ENCODE measurements at regions not wholly inside any gene's neighbourhood (a gene's known extent, or its start where the extent isn't known, plus 50 kb on each side); places are given as distances from the start of the nearest gene placed in this dataset.

- no peaks in the 10 kb centered on the region for H3K9me2 ChIP-seq (ENCODE audit: insufficient read depth)
- DNase-seq, result no peak
- no peak for TF ChIP-seq EZH2phosphoT487 (IDR thresholded peaks at IDR 0.05; ENCODE audit: insufficient read depth, low read depth)
- no peak for TF ChIP-seq EZH2 (IDR thresholded peaks at IDR 0.05; ENCODE audit: insufficient read depth, poor library complexity, severe bottlenecking)
- 20 to 21% methylated on average over 11 of the region's 11 CpGs for WGBS, 2 experiments (ENCODE audit: low coverage in 1 of 2, low lambda C conversion rate in 2 of 2, missing lambda C conversion rate in 2 of 2)
- no peaks in the 10 kb centered on the region for H4K20me1 ChIP-seq (ENCODE audit: insufficient read depth)
- no peaks in the 10 kb centered on the region for H3K9me3 ChIP-seq (ENCODE audit: low read depth)
- in situ Hi-C loops (cut with MboI), result no loop called here
- no peak overlapping the region for H2AFZ ChIP-seq
- H3K4me2 ChIP-seq (ENCODE audit: unreplicated experiment), result no peak overlapping the region
- no peaks in the 10 kb centered on the region for H3K79me2 ChIP-seq (ENCODE audit: insufficient read depth)
- H3K36me3 ChIP-seq (ENCODE audit: low read depth), result no peaks in the 10 kb centered on the region
- H3K9ac ChIP-seq, result no peak overlapping the region
- no peaks in the 10 kb centered on the region for H3K4me1 ChIP-seq (ENCODE audit: insufficient read depth)
- no peaks in the 10 kb centered on the region for H3F3A ChIP-seq (ENCODE audit: insufficient read depth)
- no peak overlapping the region for H3K27ac ChIP-seq
- H3K27me3 ChIP-seq (replicated peaks; ENCODE audit: insufficient read depth), result no peaks in the 10 kb centered on the region
- no peak overlapping the region for H3K4me3 ChIP-seq
Measured at GRCh38 chr7:155992538-155992937, 180.3 kb upstream of the SHH start.

GRCh38 chr7:155992107-155992506, 179.8 kb upstream of the SHH start:
- Histone ChIP-seq H3K36me3 (ENCODE audit: low read depth) (no peaks in the 10 kb centered on the region), H3K9ac (no peak overlapping the region), H3K27me3 (replicated peaks; ENCODE audit: insufficient read depth) (no peaks in the 10 kb centered on the region), H3F3A (ENCODE audit: insufficient read depth) (no peaks in the 10 kb centered on the region), H3K79me2 (ENCODE audit: insufficient read depth) (no peaks in the 10 kb centered on the region), H3K27ac (no peak overlapping the region), H3K4me1 (ENCODE audit: insufficient read depth) (no peaks in the 10 kb centered on the region), H3K9me3 (ENCODE audit: low read depth) (no peaks in the 10 kb centered on the region), H3K4me3 (no peak overlapping the region), H4K20me1 (ENCODE audit: insufficient read depth) (no peaks in the 10 kb centered on the region), H3K9me2 (ENCODE audit: insufficient read depth) (no peaks in the 10 kb centered on the region), H2AFZ (no peak overlapping the region), H3K4me2 (ENCODE audit: unreplicated experiment) (no peak overlapping the region)
- DNase-seq, result no peak
- in situ Hi-C loops (cut with MboI), result no loop called here
- WGBS, 2 experiments (ENCODE audit: low coverage in 1 of 2, low lambda C conversion rate in 2 of 2, missing lambda C conversion rate in 2 of 2), result 35 to 37% methylated on average over 5 of the region's 5 CpGs
- TF ChIP-seq EZH2phosphoT487 (IDR thresholded peaks at IDR 0.05; ENCODE audit: insufficient read depth, low read depth), result no peak
- TF ChIP-seq EZH2 (IDR thresholded peaks at IDR 0.05; ENCODE audit: insufficient read depth, poor library complexity, severe bottlenecking), result no peak

- no peak overlapping the region for H3K4me2 ChIP-seq (ENCODE audit: unreplicated experiment)
- TF ChIP-seq EZH2phosphoT487 (IDR thresholded peaks at IDR 0.05; ENCODE audit: insufficient read depth, low read depth) (no peak), EZH2 (IDR thresholded peaks at IDR 0.05; ENCODE audit: insufficient read depth, poor library complexity, severe bottlenecking) (no peak)
- H3K4me3 ChIP-seq, result no peak overlapping the region
- no peaks in the 10 kb centered on the region for H3K36me3 ChIP-seq (ENCODE audit: low read depth)
- H3K9ac ChIP-seq, result no peak overlapping the region
- H3K4me1 ChIP-seq (ENCODE audit: insufficient read depth), result no peaks in the 10 kb centered on the region
- H3K9me2 ChIP-seq (ENCODE audit: insufficient read depth), result no peaks in the 10 kb centered on the region
- no peaks in the 10 kb centered on the region for H3K79me2 ChIP-seq (ENCODE audit: insufficient read depth)
- no peak overlapping the region for H3K27ac ChIP-seq
- H3K9me3 ChIP-seq (ENCODE audit: low read depth), result no peaks in the 10 kb centered on the region
- in situ Hi-C loops (cut with MboI), result no loop called here
- DNase-seq, result no peak
- no peaks in the 10 kb centered on the region for H3F3A ChIP-seq (ENCODE audit: insufficient read depth)
- H3K27me3 ChIP-seq (replicated peaks; ENCODE audit: insufficient read depth), result no peaks in the 10 kb centered on the region
- H4K20me1 ChIP-seq (ENCODE audit: insufficient read depth), result no peaks in the 10 kb centered on the region
- WGBS, 2 experiments (ENCODE audit: low coverage in 1 of 2, low lambda C conversion rate in 2 of 2, missing lambda C conversion rate in 2 of 2), result 17% methylated on average over 5 of the region's 5 CpGs
- no peak overlapping the region for H2AFZ ChIP-seq
Measured at GRCh38 chr7:155991470-155991869, 179.2 kb upstream of the SHH start.

- WGBS, 2 experiments (ENCODE audit: low coverage in 1 of 2, low lambda C conversion rate in 2 of 2, missing lambda C conversion rate in 2 of 2), result 13 to 15% methylated on average over 6 of the region's 6 CpGs
Measured at GRCh38 chr7:155988416-155988815, 176.2 kb upstream of the SHH start.

GRCh38 chr7:155987681-155988235, 175.5 kb upstream of the SHH start:
- TF ChIP-seq EZH2 (IDR thresholded peaks at IDR 0.05; ENCODE audit: insufficient read depth, poor library complexity, severe bottlenecking) (no peak), EZH2phosphoT487 (IDR thresholded peaks at IDR 0.05; ENCODE audit: insufficient read depth, low read depth) (no peak)
- Histone ChIP-seq H3K27me3 (replicated peaks; ENCODE audit: insufficient read depth) (no peaks in the 10 kb centered on the region), H2AFZ (no peak overlapping the region), H3K4me2 (ENCODE audit: unreplicated experiment) (no peak overlapping the region), H3K79me2 (ENCODE audit: insufficient read depth) (no peaks in the 10 kb centered on the region), H3K27ac (no peak overlapping the region), H3K4me3 (no peak overlapping the region), H3K9me3 (ENCODE audit: low read depth) (no peaks in the 10 kb centered on the region), H3K36me3 (ENCODE audit: low read depth) (no peaks in the 10 kb centered on the region), H3K4me1 (ENCODE audit: insufficient read depth) (no peaks in the 10 kb centered on the region), H4K20me1 (ENCODE audit: insufficient read depth) (no peaks in the 10 kb centered on the region), H3K9me2 (ENCODE audit: insufficient read depth) (no peaks in the 10 kb centered on the region), H3K9ac (no peak overlapping the region), H3F3A (ENCODE audit: insufficient read depth) (no peaks in the 10 kb centered on the region)
- 9 to 15% methylated on average over 5 of the region's 5 CpGs for WGBS, 2 experiments (ENCODE audit: low coverage in 1 of 2, low lambda C conversion rate in 2 of 2, missing lambda C conversion rate in 2 of 2)
- in situ Hi-C loops (cut with MboI), result no loop called here
- no peak for DNase-seq

More at GRCh38 chr7:155988416-155988815, 176.2 kb upstream of the SHH start:
- Histone ChIP-seq H3K79me2 (ENCODE audit: insufficient read depth) (no peaks in the 10 kb centered on the region), H3K36me3 (ENCODE audit: low read depth) (no peaks in the 10 kb centered on the region), H2AFZ (no peak overlapping the region), H4K20me1 (ENCODE audit: insufficient read depth) (no peaks in the 10 kb centered on the region), H3K4me3 (no peak overlapping the region), H3K9me3 (ENCODE audit: low read depth) (no peaks in the 10 kb centered on the region), H3K27me3 (replicated peaks; ENCODE audit: insufficient read depth) (no peaks in the 10 kb centered on the region), H3K27ac (no peak overlapping the region), H3F3A (ENCODE audit: insufficient read depth) (no peaks in the 10 kb centered on the region), H3K4me1 (ENCODE audit: insufficient read depth) (no peaks in the 10 kb centered on the region), H3K9me2 (ENCODE audit: insufficient read depth) (no peaks in the 10 kb centered on the region), H3K9ac (no peak overlapping the region), H3K4me2 (ENCODE audit: unreplicated experiment) (no peak overlapping the region)
- in situ Hi-C loops (cut with MboI), result no loop called here
- TF ChIP-seq EZH2 (IDR thresholded peaks at IDR 0.05; ENCODE audit: insufficient read depth, poor library complexity, severe bottlenecking) (no peak), EZH2phosphoT487 (IDR thresholded peaks at IDR 0.05; ENCODE audit: insufficient read depth, low read depth) (no peak)
- DNase-seq, result no peak

Measured in GM23248 (cell line).